SH-SY5Y (cell line): ENCODE measurements at regions not wholly inside any gene's neighbourhood (a gene's known extent, or its start where the extent isn't known, plus 50 kb on each side); places are given as distances from the start of the nearest gene placed in this dataset.

Experiments
- GATA2 ChIP-seq: IDR thresholded peaks from 2 replicates; pipeline ENCODE4 v1.6.1; 2011; ENCODE audit warnings: mild to moderate bottlenecking, low read depth, low read length
- GATA3 ChIP-seq: IDR thresholded peaks from 2 replicates; pipeline ENCODE4 v1.6.1; 2011; ENCODE audit warnings: low read depth, mild to moderate bottlenecking, low read length, moderate library complexity

DNA sequence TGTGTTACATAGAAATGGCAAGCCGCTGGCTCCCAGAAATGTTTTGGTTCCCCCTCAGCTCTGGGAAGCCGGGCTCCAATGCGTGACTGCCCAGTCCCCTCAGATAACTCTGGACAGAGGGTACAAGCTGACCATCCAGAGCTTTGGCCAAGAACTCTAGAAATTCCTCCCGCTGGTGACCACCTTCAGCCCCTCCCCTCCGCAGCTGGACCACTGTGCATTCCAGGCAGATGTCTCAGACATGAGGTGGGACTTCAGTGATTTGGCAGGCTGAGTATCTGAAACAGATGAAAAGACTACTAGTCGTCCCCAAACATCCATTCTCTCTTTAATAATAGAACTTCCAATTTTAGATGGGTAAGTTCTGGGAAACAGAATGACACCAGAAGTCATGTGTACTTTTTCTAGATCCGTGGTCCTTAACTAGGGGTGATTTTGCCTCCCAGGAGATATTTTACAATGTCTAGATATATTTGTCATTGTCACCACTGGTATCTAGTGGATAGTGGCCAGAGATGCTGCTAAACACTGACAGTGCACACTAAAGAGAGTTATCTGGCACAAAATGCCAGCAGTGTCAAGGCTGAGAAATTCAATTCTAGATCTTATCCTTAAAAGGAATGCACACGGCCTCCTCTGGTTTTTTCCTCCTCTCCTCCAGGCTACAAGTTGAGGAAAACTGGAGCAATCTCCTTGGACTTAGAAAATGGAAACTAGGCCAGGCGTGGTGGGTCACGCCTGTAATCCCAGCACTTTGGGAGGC lies 294.3 kb downstream of the SRBD1 start:
- no peak for TF ChIP-seq GATA2
- no peak for TF ChIP-seq GATA3

DNA sequence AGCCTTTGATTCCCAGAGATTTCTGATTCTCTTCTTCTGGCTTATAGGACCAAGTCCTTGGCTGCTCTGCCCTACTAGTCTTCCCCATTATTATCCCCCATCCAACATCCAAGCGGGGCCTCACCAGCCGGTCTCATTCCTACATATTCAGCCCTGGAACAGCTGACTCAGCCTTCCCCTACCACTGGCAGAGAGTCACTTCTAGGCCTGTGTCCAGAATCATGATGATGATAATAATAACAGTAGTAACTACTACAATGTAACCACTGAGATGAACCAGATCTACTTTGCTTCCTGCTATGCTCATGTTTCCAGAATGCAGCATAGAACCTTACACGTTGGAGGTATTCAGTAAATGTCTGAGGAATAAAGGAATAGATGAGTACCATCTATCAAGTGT lies 295.2 kb downstream of the SRBD1 start:
- no peak for TF ChIP-seq GATA3

GRCh38 chr2:45312275-45312674 lies 298.8 kb downstream of the SRBD1 start:
- TF ChIP-seq GATA3 (no peak), GATA2 (no peak)

DNA sequence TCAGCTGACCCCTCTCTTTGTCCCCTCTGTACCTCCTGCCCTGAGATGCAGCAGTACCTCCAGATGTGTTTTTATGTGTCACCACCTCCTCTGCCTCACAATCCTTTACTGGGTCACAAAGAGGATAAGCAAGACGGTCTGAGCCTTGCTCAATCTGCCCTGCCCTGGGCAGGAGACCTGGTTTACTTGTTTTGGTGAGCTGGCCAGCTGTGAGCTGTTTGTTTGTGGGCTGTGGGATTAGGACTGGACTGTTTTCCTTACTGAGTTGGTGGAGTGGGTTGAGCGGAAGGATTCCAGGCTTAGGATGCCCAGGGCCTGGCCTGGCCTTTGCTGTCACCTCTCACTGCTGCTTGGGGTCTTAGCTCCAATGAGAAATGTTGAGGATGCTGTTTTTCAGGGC lies 299.5 kb downstream of the SRBD1 start:
- TF ChIP-seq GATA2 (no peak), GATA3 (no peak)

- no peak for TF ChIP-seq GATA2
- no peak for TF ChIP-seq GATA3
Measured at GRCh38 chr2:45307147-45307546, 297.9 kb upstream of the SIX2 start.

GRCh38 chr2:45305599-45305998 lies 296.3 kb upstream of the SIX2 start:
- TF ChIP-seq GATA3 (no peak), GATA2 (no peak)

GRCh38 chr2:45303417-45304202 lies 294.4 kb upstream of the SIX2 start:
- TF ChIP-seq GATA3 (no peak), GATA2 (no peak)

DNA sequence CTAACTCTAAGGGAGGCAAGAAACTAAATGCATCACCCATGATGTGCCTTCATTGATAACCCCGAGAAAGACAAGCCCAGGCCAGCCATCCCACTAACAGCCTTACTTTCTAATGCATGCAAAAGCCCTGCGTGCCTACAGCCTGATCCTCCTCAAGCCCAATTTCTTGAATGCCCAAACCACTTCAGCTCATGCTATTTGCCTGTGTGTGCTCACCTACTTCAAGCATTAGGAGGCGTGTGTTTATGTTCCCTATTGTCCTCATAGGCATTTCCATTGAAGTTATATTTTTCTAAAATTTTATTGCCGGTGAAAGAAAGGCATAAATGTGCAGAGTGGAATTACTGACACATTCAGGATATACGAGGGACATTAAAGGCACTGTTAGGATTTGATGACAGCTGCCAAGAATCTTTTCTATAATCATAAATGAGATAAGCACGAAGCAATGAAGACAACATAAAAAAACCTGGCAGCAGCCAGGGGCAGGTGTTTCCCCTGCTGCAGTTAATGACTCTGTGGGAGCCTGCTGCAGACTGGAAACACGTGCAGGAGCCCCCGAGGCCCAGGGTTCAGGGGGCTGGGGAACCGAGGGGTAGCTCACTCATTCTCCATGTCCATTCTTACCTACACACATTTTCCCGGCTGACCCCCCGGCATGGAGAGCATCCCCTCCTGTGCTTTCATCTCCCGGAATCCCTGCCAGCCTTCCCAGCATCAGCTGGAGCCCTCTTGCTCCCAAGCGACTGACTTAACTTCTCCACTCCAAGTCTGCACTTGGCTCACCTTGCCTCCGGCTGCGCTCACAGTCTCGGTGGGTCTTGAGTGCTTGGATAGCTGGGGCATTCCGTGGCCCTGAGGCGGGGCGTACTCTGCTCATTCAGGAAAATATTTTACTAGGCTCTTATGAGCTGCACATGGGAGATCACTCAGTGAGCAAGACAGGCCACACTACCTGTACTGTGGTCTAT lies 292.3 kb upstream of the SIX2 start:
- no peak for TF ChIP-seq GATA2
- no peak for TF ChIP-seq GATA3

DNA sequence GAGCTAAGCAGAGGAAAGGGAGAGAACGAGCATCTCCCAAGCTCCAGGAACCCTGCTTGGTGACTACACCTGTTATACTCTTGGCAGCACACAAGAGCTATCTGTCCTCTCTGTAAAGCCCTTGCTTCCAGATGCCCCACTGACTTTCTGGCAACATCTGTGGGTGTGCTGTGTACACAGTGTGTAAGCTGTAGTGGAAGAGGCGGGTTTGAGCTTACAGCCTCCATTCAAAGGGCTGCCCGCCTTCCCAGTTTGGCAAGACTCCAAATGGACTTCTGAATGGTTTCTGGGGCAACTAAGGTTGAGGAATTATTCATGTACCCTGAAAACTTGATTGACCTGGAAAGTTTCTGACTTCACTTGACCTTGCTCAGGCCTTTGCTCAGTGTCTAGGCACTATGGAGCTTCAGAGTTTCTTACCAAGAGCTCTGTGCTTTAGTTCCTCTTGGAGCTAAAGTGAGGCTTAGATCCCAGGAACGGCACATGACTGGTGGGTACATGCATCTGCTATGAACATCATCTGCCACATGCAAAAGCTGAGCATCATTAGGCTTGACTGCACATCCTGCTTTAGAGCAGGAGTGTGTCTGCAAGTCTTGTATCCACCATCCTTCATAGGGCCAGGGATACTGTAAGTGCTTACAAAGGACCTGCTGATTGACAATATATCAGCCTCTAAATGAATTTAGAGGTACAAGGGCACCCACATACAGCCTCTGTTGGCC lies 290.9 kb upstream of the SIX2 start:
- TF ChIP-seq GATA3 (no peak), GATA2 (no peak)

- TF ChIP-seq GATA3 (no peak), GATA2 (no peak)
Measured at GRCh38 chr2:45299361-45299760, 290.1 kb upstream of the SIX2 start.

DNA sequence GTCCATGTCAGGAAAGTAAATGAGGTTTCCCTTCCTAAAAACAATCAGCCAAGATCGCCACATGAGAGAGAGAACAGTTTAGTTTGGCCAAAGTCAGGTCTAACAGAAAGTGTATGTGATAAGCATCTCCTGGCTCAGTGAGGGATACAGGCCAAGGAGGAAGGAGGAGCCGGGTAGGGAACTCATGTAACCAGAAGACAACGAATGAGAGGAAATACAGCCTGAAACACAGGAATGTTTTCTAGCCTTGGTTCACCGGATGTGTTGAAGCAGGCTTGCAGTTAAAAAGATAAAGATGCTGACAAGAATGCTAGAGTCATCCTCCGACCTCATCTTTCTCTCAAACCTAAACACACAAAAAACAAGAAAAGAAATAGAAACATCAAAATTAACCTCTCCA lies 283.9 kb upstream of the SIX2 start:
- peak; percentile 49; the same call in 1 of the 2 replicates for TF ChIP-seq GATA2
- no peak for TF ChIP-seq GATA3

- no peak for TF ChIP-seq GATA2
- no peak for TF ChIP-seq GATA3
Measured at GRCh38 chr2:45291296-45291701, 282.0 kb upstream of the SIX2 start.

GRCh38 chr2:45289997-45290709 lies 280.9 kb upstream of the SIX2 start:
- no peak for TF ChIP-seq GATA3
- TF ChIP-seq GATA2: no peak
